Spleen (tissue), 7 donors: ENCODE measurements at regions not wholly inside any gene's neighbourhood (a gene's known extent, or its start where the extent isn't known, plus 50 kb on each side); places are given as distances from the start of the nearest gene placed in this dataset.

Experiments used
- POLR2AphosphoS5 ChIP-seq, 3 donors: sonication (generic); formaldehyde crosslinking; IDR thresholded peaks; one replicate each; pipeline ENCODE4 v1.5.1; 2017; ENCODE audit warnings: antibody characterized with exemption in 3 of 3
- TF ChIP-seq, protein P1 (sequence below), 11 experiments: fragments of 200-600 bp in 7 of 11; fragments of 450-650 bp in 4 of 11; sonication (generic) in 4 of 11; IDR thresholded peaks in 8 of 11; conservative IDR thresholded peaks in 3 of 11; 1 replicate in 7 of 11; 2 replicates in 4 of 11; pipeline versions ENCODE4 v1.4.0 to v1.8.0; 2016 to 2021; ENCODE audit warnings: antibody characterized with exemption in 11 of 11, inconsistent platforms in 4 of 11, mild to moderate bottlenecking in 1 of 11
- donor health status: DM: no; HTN: no; CAD: no; lungs with moderate emphysema.
- donor health status: DM: no; HTN: no; CAD: no.
- donor health status: DM: no; HTN: no; CAD: no.

DNA sequence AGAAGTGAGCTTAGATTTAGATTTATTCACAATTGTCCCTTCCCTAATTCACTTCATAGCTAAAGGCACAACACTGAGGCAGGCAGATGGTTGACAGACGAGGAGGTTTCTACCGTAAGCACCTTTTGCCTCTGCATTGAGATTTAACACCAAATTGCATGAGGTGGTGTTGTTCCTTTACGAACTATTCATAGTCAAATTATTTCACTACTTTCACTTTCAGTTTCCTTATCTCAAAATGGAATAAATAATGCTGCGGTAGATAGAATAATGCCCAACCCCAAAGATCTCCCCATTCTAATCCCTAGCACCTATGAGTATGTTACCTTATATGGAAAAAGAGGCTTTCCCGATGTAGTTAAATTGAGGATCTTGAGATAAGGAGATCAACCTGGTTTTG lies 58.9 kb upstream of the LINC00305 start:
- TF ChIP-seq, protein P1, sequence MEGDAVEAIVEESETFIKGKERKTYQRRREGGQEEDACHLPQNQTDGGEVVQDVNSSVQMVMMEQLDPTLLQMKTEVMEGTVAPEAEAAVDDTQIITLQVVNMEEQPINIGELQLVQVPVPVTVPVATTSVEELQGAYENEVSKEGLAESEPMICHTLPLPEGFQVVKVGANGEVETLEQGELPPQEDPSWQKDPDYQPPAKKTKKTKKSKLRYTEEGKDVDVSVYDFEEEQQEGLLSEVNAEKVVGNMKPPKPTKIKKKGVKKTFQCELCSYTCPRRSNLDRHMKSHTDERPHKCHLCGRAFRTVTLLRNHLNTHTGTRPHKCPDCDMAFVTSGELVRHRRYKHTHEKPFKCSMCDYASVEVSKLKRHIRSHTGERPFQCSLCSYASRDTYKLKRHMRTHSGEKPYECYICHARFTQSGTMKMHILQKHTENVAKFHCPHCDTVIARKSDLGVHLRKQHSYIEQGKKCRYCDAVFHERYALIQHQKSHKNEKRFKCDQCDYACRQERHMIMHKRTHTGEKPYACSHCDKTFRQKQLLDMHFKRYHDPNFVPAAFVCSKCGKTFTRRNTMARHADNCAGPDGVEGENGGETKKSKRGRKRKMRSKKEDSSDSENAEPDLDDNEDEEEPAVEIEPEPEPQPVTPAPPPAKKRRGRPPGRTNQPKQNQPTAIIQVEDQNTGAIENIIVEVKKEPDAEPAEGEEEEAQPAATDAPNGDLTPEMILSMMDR (IDR thresholded peaks at IDR 0.05 in 8 of 11, conservative IDR thresholded peaks at IDR 0.05 in 3 of 11), result no peak
- no peak for TF ChIP-seq POLR2AphosphoS5 (IDR thresholded peaks at IDR 0.05)
